ENCODE measurements at regions not wholly inside any gene's neighbourhood (a gene's known extent, or its start where the extent isn't known, plus 50 kb on each side); places are given as distances from the start of the nearest gene placed in this dataset.

GRCh38 chr5:17828681-17829080 is 194.4 kb downstream of the TAF11L14 start:
- TF ChIP-seq, protein P1, sequence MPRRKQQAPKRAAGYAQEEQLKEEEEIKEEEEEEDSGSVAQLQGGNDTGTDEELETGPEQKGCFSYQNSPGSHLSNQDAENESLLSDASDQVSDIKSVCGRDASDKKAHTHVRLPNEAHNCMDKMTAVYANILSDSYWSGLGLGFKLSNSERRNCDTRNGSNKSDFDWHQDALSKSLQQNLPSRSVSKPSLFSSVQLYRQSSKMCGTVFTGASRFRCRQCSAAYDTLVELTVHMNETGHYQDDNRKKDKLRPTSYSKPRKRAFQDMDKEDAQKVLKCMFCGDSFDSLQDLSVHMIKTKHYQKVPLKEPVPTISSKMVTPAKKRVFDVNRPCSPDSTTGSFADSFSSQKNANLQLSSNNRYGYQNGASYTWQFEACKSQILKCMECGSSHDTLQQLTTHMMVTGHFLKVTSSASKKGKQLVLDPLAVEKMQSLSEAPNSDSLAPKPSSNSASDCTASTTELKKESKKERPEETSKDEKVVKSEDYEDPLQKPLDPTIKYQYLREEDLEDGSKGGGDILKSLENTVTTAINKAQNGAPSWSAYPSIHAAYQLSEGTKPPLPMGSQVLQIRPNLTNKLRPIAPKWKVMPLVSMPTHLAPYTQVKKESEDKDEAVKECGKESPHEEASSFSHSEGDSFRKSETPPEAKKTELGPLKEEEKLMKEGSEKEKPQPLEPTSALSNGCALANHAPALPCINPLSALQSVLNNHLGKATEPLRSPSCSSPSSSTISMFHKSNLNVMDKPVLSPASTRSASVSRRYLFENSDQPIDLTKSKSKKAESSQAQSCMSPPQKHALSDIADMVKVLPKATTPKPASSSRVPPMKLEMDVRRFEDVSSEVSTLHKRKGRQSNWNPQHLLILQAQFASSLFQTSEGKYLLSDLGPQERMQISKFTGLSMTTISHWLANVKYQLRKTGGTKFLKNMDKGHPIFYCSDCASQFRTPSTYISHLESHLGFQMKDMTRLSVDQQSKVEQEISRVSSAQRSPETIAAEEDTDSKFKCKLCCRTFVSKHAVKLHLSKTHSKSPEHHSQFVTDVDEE (CRISPR knock-in tag; IDR thresholded peaks at IDR 0.05), result no peak
- TF ChIP-seq, protein P2, sequence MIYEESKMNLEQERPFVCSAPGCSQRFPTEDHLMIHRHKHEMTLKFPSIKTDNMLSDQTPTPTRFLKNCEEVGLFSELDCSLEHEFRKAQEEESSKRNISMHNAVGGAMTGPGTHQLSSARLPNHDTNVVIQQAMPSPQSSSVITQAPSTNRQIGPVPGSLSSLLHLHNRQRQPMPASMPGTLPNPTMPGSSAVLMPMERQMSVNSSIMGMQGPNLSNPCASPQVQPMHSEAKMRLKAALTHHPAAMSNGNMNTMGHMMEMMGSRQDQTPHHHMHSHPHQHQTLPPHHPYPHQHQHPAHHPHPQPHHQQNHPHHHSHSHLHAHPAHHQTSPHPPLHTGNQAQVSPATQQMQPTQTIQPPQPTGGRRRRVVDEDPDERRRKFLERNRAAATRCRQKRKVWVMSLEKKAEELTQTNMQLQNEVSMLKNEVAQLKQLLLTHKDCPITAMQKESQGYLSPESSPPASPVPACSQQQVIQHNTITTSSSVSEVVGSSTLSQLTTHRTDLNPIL (CRISPR knock-in tag; IDR thresholded peaks at IDR 0.05; ENCODE audit: low read depth), result no peak
- TF ChIP-seq ZNF70 (CRISPR knock-in tag; IDR thresholded peaks at IDR 0.05), result no peak
- no peak for TF ChIP-seq TOX (CRISPR knock-in tag; IDR thresholded peaks at IDR 0.05; ENCODE audit: borderline replicate concordance)
- TF ChIP-seq TCF4 (CRISPR knock-in tag; IDR thresholded peaks at IDR 0.05; ENCODE audit: borderline replicate concordance), result no peak
- TF ChIP-seq, protein P3, sequence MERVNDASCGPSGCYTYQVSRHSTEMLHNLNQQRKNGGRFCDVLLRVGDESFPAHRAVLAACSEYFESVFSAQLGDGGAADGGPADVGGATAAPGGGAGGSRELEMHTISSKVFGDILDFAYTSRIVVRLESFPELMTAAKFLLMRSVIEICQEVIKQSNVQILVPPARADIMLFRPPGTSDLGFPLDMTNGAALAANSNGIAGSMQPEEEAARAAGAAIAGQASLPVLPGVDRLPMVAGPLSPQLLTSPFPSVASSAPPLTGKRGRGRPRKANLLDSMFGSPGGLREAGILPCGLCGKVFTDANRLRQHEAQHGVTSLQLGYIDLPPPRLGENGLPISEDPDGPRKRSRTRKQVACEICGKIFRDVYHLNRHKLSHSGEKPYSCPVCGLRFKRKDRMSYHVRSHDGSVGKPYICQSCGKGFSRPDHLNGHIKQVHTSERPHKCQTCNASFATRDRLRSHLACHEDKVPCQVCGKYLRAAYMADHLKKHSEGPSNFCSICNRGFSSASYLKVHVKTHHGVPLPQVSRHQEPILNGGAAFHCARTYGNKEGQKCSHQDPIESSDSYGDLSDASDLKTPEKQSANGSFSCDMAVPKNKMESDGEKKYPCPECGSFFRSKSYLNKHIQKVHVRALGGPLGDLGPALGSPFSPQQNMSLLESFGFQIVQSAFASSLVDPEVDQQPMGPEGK (CRISPR knock-in tag; IDR thresholded peaks at IDR 0.05; ENCODE audit: borderline replicate concordance), result no peak
- no peak for TF ChIP-seq ARNTL (CRISPR knock-in tag; IDR thresholded peaks at IDR 0.05; ENCODE audit: borderline replicate concordance, low read depth)
- TF ChIP-seq ESRRG (CRISPR knock-in tag; IDR thresholded peaks at IDR 0.05), result no peak
- TF ChIP-seq SNAI2 (CRISPR knock-in tag; IDR thresholded peaks at IDR 0.05), result no peak
- TF ChIP-seq ZFP3 (CRISPR knock-in tag; IDR thresholded peaks at IDR 0.05), result no peak
- no peak for TF ChIP-seq ZFP30 (CRISPR knock-in tag; IDR thresholded peaks at IDR 0.05)
- no peak for TF ChIP-seq GLIS3 (CRISPR knock-in tag; IDR thresholded peaks at IDR 0.05)
- no peak for TF ChIP-seq RARB (CRISPR knock-in tag; IDR thresholded peaks at IDR 0.05)
- TF ChIP-seq ZC3H10 (CRISPR knock-in tag; IDR thresholded peaks at IDR 0.05), result no peak
- TF ChIP-seq PPARA (CRISPR knock-in tag; IDR thresholded peaks at IDR 0.05; ENCODE audit: borderline replicate concordance), result no peak
- ATAC-seq, result no peak

GRCh38 chr5:17829456-17829855 is 195.2 kb downstream of the TAF11L14 start:
- TF ChIP-seq GLIS3 (CRISPR knock-in tag; IDR thresholded peaks at IDR 0.05) (no peak), ZNF565 (CRISPR knock-in tag; conservative IDR thresholded peaks at IDR 0.05; ENCODE audit: low read depth) (no peak), OSR1 (CRISPR knock-in tag; IDR thresholded peaks at IDR 0.05) (no peak), RARB (CRISPR knock-in tag; IDR thresholded peaks at IDR 0.05) (no peak), ZNF8 (CRISPR knock-in tag; IDR thresholded peaks at IDR 0.05) (no peak), ZC3H10 (CRISPR knock-in tag; IDR thresholded peaks at IDR 0.05) (no peak), ZNF70 (CRISPR knock-in tag; IDR thresholded peaks at IDR 0.05) (no peak), POU6F1 (CRISPR knock-in tag; IDR thresholded peaks at IDR 0.05; ENCODE audit: borderline replicate concordance, low read depth) (no peak), CSDC2 (CRISPR knock-in tag; IDR thresholded peaks at IDR 0.05) (no peak), ZFP30 (CRISPR knock-in tag; IDR thresholded peaks at IDR 0.05) (no peak), TOX (CRISPR knock-in tag; IDR thresholded peaks at IDR 0.05; ENCODE audit: borderline replicate concordance) (no peak)
- TF ChIP-seq, protein P1 (CRISPR knock-in tag; IDR thresholded peaks at IDR 0.05), result no peak
- TF ChIP-seq, protein P2 (CRISPR knock-in tag; IDR thresholded peaks at IDR 0.05; ENCODE audit: low read depth), result no peak
- TF ChIP-seq, protein P4, sequence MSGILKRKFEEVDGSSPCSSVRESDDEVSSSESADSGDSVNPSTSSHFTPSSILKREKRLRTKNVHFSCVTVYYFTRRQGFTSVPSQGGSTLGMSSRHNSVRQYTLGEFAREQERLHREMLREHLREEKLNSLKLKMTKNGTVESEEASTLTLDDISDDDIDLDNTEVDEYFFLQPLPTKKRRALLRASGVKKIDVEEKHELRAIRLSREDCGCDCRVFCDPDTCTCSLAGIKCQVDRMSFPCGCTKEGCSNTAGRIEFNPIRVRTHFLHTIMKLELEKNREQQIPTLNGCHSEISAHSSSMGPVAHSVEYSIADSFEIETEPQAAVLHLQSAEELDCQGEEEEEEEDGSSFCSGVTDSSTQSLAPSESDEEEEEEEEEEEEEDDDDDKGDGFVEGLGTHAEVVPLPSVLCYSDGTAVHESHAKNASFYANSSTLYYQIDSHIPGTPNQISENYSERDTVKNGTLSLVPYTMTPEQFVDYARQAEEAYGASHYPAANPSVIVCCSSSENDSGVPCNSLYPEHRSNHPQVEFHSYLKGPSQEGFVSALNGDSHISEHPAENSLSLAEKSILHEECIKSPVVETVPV (CRISPR knock-in tag; IDR thresholded peaks at IDR 0.05), result no peak
- ATAC-seq, result no peak
